H9 (cell line): ENCODE measurements at regions not wholly inside any gene's neighbourhood (a gene's known extent, or its start where the extent isn't known, plus 50 kb on each side); places are given as distances from the start of the nearest gene placed in this dataset.

Source experiments
- DNase-seq: peaks from one replicate; pipeline ENCODE4 v3.0.0-alpha.2; 2017
- H2AFZ ChIP-seq: one replicate; pipeline ENCODE4 v1.6.1; 2013; ENCODE audit warnings: mild to moderate bottlenecking, low read length, control low read depth, moderate library complexity
- H2AK5ac ChIP-seq: 2 replicates; pipeline ENCODE4 v1.6.1; 2013; ENCODE audit warnings: low read length, control low read depth, mixed read lengths; ENCODE audit not compliant: insufficient read length
- H2BK120ac ChIP-seq: one replicate; pipeline ENCODE4 v1.6.1; 2013; ENCODE audit warnings: low read depth, mild to moderate bottlenecking, low read length, control low read depth, inconsistent platforms; ENCODE audit not compliant: poor library complexity, severe bottlenecking
- H2BK12ac ChIP-seq: 2 replicates; pipeline ENCODE4 v1.6.1; 2013; ENCODE audit warnings: low read length, control low read depth, mixed read lengths, low read depth; ENCODE audit not compliant: insufficient read length
- H2BK15ac ChIP-seq: 2 replicates; pipeline ENCODE4 v1.6.1; 2013; ENCODE audit warnings: low read depth, low read length, control low read depth
- H2BK20ac ChIP-seq: one replicate; pipeline ENCODE4 v1.6.1; 2013; ENCODE audit warnings: low read depth, mild to moderate bottlenecking, low read length, control low read depth, inconsistent platforms; ENCODE audit not compliant: poor library complexity, severe bottlenecking
- H2BK5ac ChIP-seq: 2 replicates; pipeline ENCODE4 v1.6.1; 2013; ENCODE audit warnings: low read length, control low read depth, mixed read lengths; ENCODE audit not compliant: insufficient read length
- H3K14ac ChIP-seq: 2 replicates; pipeline ENCODE4 v1.6.1; 2013; ENCODE audit warnings: low read length, control low read depth; ENCODE audit not compliant: insufficient read depth
- H3K18ac ChIP-seq: 2 replicates; pipeline ENCODE4 v1.6.1; 2013; ENCODE audit warnings: low read depth, mild to moderate bottlenecking, mixed read lengths, low read length, control low read depth; ENCODE audit not compliant: insufficient read length
- H3K23ac ChIP-seq: 2 replicates; pipeline ENCODE4 v1.6.1; 2013; ENCODE audit warnings: low read length, control low read depth, mixed read lengths, low read depth; ENCODE audit not compliant: insufficient read length
- H3K23me2 ChIP-seq: 2 replicates; pipeline ENCODE4 v1.6.1; 2013; ENCODE audit warnings: low read depth, mild to moderate bottlenecking, mixed read lengths, low read length, control low read depth; ENCODE audit not compliant: insufficient read length, poor library complexity, severe bottlenecking
- H3K27ac ChIP-seq: 2 replicates; pipeline ENCODE4 v1.5.1; 2013; ENCODE audit warnings: low read length, control low read depth, mixed read lengths, low read depth; ENCODE audit not compliant: insufficient read length
- H3K27me3 ChIP-seq: 2 replicates; pipeline ENCODE4 v1.6.1; 2013; ENCODE audit warnings: low read length, control low read depth, inconsistent platforms; ENCODE audit not compliant: insufficient read depth
- H3K4ac ChIP-seq: 2 replicates; pipeline ENCODE4 v1.6.1; 2013; ENCODE audit warnings: low read depth, mild to moderate bottlenecking, control low read depth, inconsistent platforms, low read length, moderate library complexity
- H3K4me1 ChIP-seq: 2 replicates; pipeline ENCODE4 v1.6.1; 2013; ENCODE audit warnings: low read length, control low read depth, inconsistent platforms; ENCODE audit not compliant: insufficient read depth
- H3K4me2 ChIP-seq: 2 replicates; pipeline ENCODE4 v1.6.1; 2013; ENCODE audit warnings: low read length, control low read depth, mixed read lengths; ENCODE audit not compliant: insufficient read length, insufficient read depth
- H3K56ac ChIP-seq: 2 replicates; pipeline ENCODE4 v1.6.1; 2013; ENCODE audit warnings: low read depth, mild to moderate bottlenecking, mixed read lengths, low read length, control low read depth; ENCODE audit not compliant: insufficient read length
- H3K79me1 ChIP-seq: 2 replicates; pipeline ENCODE4 v1.6.1; 2013; ENCODE audit warnings: low read depth, mild to moderate bottlenecking, moderate library complexity, low read length, control low read depth, inconsistent platforms; ENCODE audit not compliant: insufficient read depth, poor library complexity, severe bottlenecking
- H3K79me2 ChIP-seq: 2 replicates; pipeline ENCODE4 v1.6.1; 2013; ENCODE audit warnings: low read length, control low read depth, inconsistent platforms; ENCODE audit not compliant: insufficient read depth
- H3K9ac ChIP-seq: 2 replicates; pipeline ENCODE4 v1.6.1; 2013; ENCODE audit warnings: low read length, control low read depth, mixed read lengths; ENCODE audit not compliant: insufficient read length; ENCODE audit errors: extremely low read depth
- H3K9me3 ChIP-seq: one replicate; pipeline ENCODE4 v1.6.1; 2013; ENCODE audit warnings: low read depth, low read length, inconsistent platforms; ENCODE audit not compliant: control insufficient read depth
- H3T11ph ChIP-seq: one replicate; pipeline ENCODE4 v1.6.1; 2013; ENCODE audit warnings: mild to moderate bottlenecking, low read length, control low read depth, inconsistent platforms
- H4K20me1 ChIP-seq: one replicate; pipeline ENCODE4 v1.6.1; 2013; ENCODE audit not compliant: control insufficient read depth, insufficient read length, insufficient read depth
- H4K5ac ChIP-seq: 2 replicates; pipeline ENCODE4 v1.6.1; 2013; ENCODE audit warnings: low read depth, mild to moderate bottlenecking, mixed read lengths, low read length, control low read depth; ENCODE audit not compliant: insufficient read length
- H4K8ac ChIP-seq: replicated peaks from 2 replicates; pipeline ENCODE4 v1.6.1; 2013; ENCODE audit warnings: low read length, control low read depth, mixed read lengths, low read depth; ENCODE audit not compliant: insufficient read length
- H4K91ac ChIP-seq: 2 replicates; pipeline ENCODE4 v1.6.1; 2013; ENCODE audit warnings: low read depth, mild to moderate bottlenecking, moderate library complexity, mixed read lengths, low read length, control low read depth; ENCODE audit not compliant: insufficient read length
- H3K27ac Mint-ChIP-seq, 3 experiments: 2 replicates in 2 of 3; 3 replicates in 1 of 3; pipeline ENCODE4 v1.8.0; 2020 to 2021; ENCODE audit warnings: mixed read lengths in 3 of 3, mild to moderate bottlenecking in 1 of 3, moderate library complexity in 1 of 3
- H3K27me3 Mint-ChIP-seq: 2 replicates; pipeline ENCODE4 v1.8.0; 2021; ENCODE audit warnings: low read depth, mild to moderate bottlenecking, moderate library complexity, mixed read lengths
- H3K36me3 Mint-ChIP-seq, 3 experiments: 2 replicates in 2 of 3; 3 replicates in 1 of 3; pipeline ENCODE4 v1.8.0; 2020 to 2021; ENCODE audit warnings: low read depth in 3 of 3, mixed read lengths in 3 of 3; ENCODE audit not compliant: insufficient read depth in 1 of 3
- H3K4me1 Mint-ChIP-seq, 2 experiments: 2 replicates each; pipeline ENCODE4 v1.8.0; 2020; ENCODE audit warnings: mixed read lengths in 2 of 2
- H3K4me3 Mint-ChIP-seq, 2 experiments: 2 replicates in 1 of 2; 3 replicates in 1 of 2; pipeline ENCODE4 v1.8.0; 2020 to 2021; ENCODE audit warnings: mild to moderate bottlenecking in 2 of 2, mixed read lengths in 2 of 2, moderate library complexity in 1 of 2
- H3K9me3 Mint-ChIP-seq, 2 experiments: 2 replicates in 1 of 2; 3 replicates in 1 of 2; pipeline ENCODE4 v1.8.0; 2020; ENCODE audit warnings: mild to moderate bottlenecking in 2 of 2, mixed read lengths in 2 of 2, moderate library complexity in 1 of 2
- CTCF ChIP-seq: fragments of 200-600 bp; sonication (generic); conservative IDR thresholded peaks from 3 replicates; pipeline ENCODE4 v1.8.0; 2021; ENCODE audit warnings: antibody characterized with exemption, mild to moderate bottlenecking
- WGBS: extraction: QIAGEN DNeasy Blood & Tissue Kit; methylation state at CpG from one replicate; pipeline ENCODE4 v1.1.7; 2013; ENCODE audit warnings: missing lambda C conversion rate, low lambda C conversion rate, mixed read lengths; ENCODE audit not compliant: insufficient read length; ENCODE audit errors: extremely low coverage; 5-methylcytosine and 5-hydroxymethylcytosine counted together

DNA sequence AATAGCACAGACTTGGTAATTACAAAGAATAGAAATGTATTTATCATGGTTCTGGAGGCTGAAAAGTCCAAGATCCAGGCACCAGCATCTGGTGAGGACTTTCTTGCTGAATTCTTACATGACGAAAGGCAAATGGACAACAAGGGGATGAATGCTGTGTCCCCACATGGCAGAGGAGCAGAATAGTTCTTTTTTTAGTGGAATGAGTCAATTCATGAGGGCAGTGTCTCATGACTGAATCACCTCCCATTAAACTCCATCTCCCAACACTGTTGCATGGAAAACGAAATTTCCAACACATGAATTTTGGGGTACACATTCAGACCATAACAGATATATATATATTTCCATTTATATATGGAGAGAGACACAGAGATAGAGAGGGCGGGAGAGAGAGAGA is 628.3 kb downstream of the TRIML1 start:
- no peak for TF ChIP-seq CTCF
- H3K79me1 ChIP-seq: no peaks in the 10 kb centered on the region
- no peak overlapping the region for H2BK5ac ChIP-seq
- no peaks in the 10 kb centered on the region for H3K23me2 ChIP-seq
- Mint-ChIP-seq H3K27ac (no peak overlapping the region), H3K9me3 (peaks cover 16 to 19% of the 10 kb centered on the region in 2 experiments; a peak in 4 of 5 replicates), H3K27me3 (no peaks in the 10 kb centered on the region), H3K4me3 (no peak overlapping the region), H3K4me1 (no peaks in the 10 kb centered on the region), H3K36me3 (peaks cover 2 to 20% (median 4%) of the 10 kb centered on the region in 3 experiments; a peak in 5 of 7 replicates)
- H2BK20ac ChIP-seq: no peak overlapping the region
- no peaks in the 10 kb centered on the region for H4K20me1 ChIP-seq
- H2BK12ac ChIP-seq: no peak overlapping the region
- no peak overlapping the region for H4K91ac ChIP-seq
- H2BK15ac ChIP-seq: no peak overlapping the region
- H2BK120ac ChIP-seq: no peak overlapping the region
- H2AK5ac ChIP-seq: no peak overlapping the region
- H3K79me2 ChIP-seq: no peaks in the 10 kb centered on the region
- no peak overlapping the region for H3K9ac ChIP-seq
- WGBS: no CpG with 5 or more reads among the region's 3 CpGs
- no peak overlapping the region for H4K5ac ChIP-seq
- H3T11ph ChIP-seq: no peak overlapping the region
- H3K18ac ChIP-seq: no peak overlapping the region
- H3K56ac ChIP-seq: no peak overlapping the region
- no peak overlapping the region for H3K4me2 ChIP-seq
- H3K23ac ChIP-seq: no peak overlapping the region
- DNase-seq: no peak
- H3K27me3 ChIP-seq: no peaks in the 10 kb centered on the region
- H3K27ac ChIP-seq: no peak overlapping the region
- no peaks in the 10 kb centered on the region for H3K4me1 ChIP-seq
- no peak overlapping the region for H3K4ac ChIP-seq
- no peak overlapping the region for H4K8ac ChIP-seq
- no peak overlapping the region for H3K14ac ChIP-seq
- H3K9me3 ChIP-seq: no peaks in the 10 kb centered on the region
- no peak overlapping the region for H2AFZ ChIP-seq
